PC-9 (cell line): ENCODE measurements at regions not wholly inside any gene's neighbourhood (a gene's known extent, or its start where the extent isn't known, plus 50 kb on each side); places are given as distances from the start of the nearest gene placed in this dataset.

Source experiments
- BruUV-seq: library from RNA; stranded (reverse); fragments of 400-500 nt; replicated peaks from 2 replicates; lab custom pipeline; 2021; lab: Mats Ljungman, UMichigan
- CTCF ChIA-PET: fragments of 300-600 bp; sonication (Branson Sonifier 250); formaldehyde crosslinking; loops from one replicate; lab custom pipeline; 2022; ENCODE audit warnings: antibody characterized with exemption; lab: Charles Lee
- POLR2A ChIA-PET: fragments of 300-600 bp; sonication (Branson Sonifier 250); formaldehyde crosslinking; loops from one replicate; lab custom pipeline; 2022; ENCODE audit warnings: antibody characterized with exemption; ENCODE audit not compliant: unreplicated experiment; lab: Charles Lee
- DNase-seq, 2 experiments: peaks; one replicate each; pipeline versions ENCODE4 v3.0.0 to v3.0.0-alpha.2; 2015 to 2022; ENCODE audit warnings: mixed read lengths in 1 of 2
- H2AFZ ChIP-seq: fragments of 200-600 bp; sonication (generic); 2 replicates; pipeline ENCODE4 v1.8.1; 2017; ENCODE audit warnings: antibody characterized with exemption
- H3F3A ChIP-seq: fragments of 200-600 bp; sonication (generic); 2 replicates; pipeline ENCODE4 v1.8.1; 2017; ENCODE audit warnings: antibody characterized with exemption, mild to moderate bottlenecking, low read depth; ENCODE audit not compliant: insufficient read depth
- H3K27ac ChIP-seq: fragments of 200-600 bp; sonication (generic); 2 replicates; pipeline ENCODE4 v1.6.1; 2016; ENCODE audit warnings: mixed run types
- H3K27me3 ChIP-seq: fragments of 200-600 bp; sonication (generic); 2 replicates; pipeline ENCODE4 v1.6.1; 2016; ENCODE audit warnings: low read depth, mixed run types; ENCODE audit not compliant: insufficient read depth
- H3K36me3 ChIP-seq: fragments of 200-600 bp; sonication (generic); 2 replicates; pipeline ENCODE4 v1.6.1; 2016; ENCODE audit warnings: low read depth, mixed run types
- H3K4me1 ChIP-seq: fragments of 200-600 bp; sonication (generic); replicated peaks from 2 replicates; pipeline ENCODE4 v1.6.1; 2016; ENCODE audit warnings: mixed run types; ENCODE audit not compliant: insufficient read depth
- H3K4me2 ChIP-seq: fragments of 200-600 bp; sonication (generic); 2 replicates; pipeline ENCODE4 v1.6.1; 2017; ENCODE audit warnings: mixed run types
- H3K4me3 ChIP-seq: fragments of 200-600 bp; sonication (generic); 2 replicates; pipeline ENCODE4 v1.6.1; 2016; ENCODE audit warnings: mixed run types
- H3K79me2 ChIP-seq: fragments of 200-600 bp; sonication (generic); 2 replicates; pipeline ENCODE4 v1.6.1; 2017; ENCODE audit warnings: low read depth, mixed run types
- H3K9me2 ChIP-seq: fragments of 200-600 bp; sonication (generic); 2 replicates; pipeline ENCODE4 v1.8.1; 2017; ENCODE audit warnings: mild to moderate bottlenecking; ENCODE audit not compliant: insufficient read depth
- H3K9me3 ChIP-seq: fragments of 200-600 bp; sonication (generic); 2 replicates; pipeline ENCODE4 v1.8.1; 2016; ENCODE audit warnings: low read depth; ENCODE audit not compliant: insufficient read depth
- H4K20me1 ChIP-seq: fragments of 200-600 bp; sonication (generic); 2 replicates; pipeline ENCODE4 v1.8.1; 2017; ENCODE audit not compliant: insufficient read depth
- EZH2 ChIP-seq: fragments of 200-600 bp; sonication (generic); IDR thresholded peaks from 2 replicates; pipeline ENCODE4 v1.8.0; 2017; ENCODE audit warnings: antibody characterized with exemption, low read depth
- intact Hi-C: fragments of 100-400 bp; cut with micrococcal nuclease; formaldehyde crosslinking; loops from one replicate; pipeline ENCODE4 v1.10.0; 2022; ENCODE audit not compliant: unreplicated experiment
- TF ChIP-seq, protein P1 (sequence below): fragments of 200-600 bp; sonication (generic); conservative IDR thresholded peaks from 2 replicates; pipeline ENCODE4 v1.6.1; 2017; ENCODE audit warnings: mixed run types, antibody characterized with exemption, mild to moderate bottlenecking, moderate library complexity

DNA sequence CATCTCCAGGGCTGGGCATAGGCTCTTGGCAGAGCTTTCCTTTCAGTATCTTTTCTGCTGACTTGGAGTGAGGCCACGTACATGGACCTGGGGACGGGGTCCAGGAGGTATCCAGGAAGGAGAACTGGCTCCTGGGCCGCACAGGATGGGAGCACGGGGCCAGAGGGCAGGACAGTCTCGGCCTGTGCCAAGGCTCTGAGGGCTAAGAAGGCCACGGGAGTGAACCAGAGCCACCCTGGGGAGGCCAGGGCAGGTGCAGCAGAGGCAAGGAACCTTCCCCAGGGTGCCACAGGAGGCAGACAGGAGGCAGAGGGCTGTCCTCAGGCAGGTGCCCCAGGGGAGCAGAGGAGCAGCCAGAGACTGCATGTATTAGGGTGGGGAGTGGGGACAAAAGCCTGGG is 50.3 kb downstream of the PLXNA1 start:
- H4K20me1 ChIP-seq, result no peaks in the 10 kb centered on the region
- no peak for DNase-seq
- no peak overlapping the region for H2AFZ ChIP-seq
- TF ChIP-seq, protein P1, sequence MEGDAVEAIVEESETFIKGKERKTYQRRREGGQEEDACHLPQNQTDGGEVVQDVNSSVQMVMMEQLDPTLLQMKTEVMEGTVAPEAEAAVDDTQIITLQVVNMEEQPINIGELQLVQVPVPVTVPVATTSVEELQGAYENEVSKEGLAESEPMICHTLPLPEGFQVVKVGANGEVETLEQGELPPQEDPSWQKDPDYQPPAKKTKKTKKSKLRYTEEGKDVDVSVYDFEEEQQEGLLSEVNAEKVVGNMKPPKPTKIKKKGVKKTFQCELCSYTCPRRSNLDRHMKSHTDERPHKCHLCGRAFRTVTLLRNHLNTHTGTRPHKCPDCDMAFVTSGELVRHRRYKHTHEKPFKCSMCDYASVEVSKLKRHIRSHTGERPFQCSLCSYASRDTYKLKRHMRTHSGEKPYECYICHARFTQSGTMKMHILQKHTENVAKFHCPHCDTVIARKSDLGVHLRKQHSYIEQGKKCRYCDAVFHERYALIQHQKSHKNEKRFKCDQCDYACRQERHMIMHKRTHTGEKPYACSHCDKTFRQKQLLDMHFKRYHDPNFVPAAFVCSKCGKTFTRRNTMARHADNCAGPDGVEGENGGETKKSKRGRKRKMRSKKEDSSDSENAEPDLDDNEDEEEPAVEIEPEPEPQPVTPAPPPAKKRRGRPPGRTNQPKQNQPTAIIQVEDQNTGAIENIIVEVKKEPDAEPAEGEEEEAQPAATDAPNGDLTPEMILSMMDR, result no peak
- TF ChIP-seq EZH2, result no peak
- H3F3A ChIP-seq, result peaks cover 5% of the 10 kb centered on the region; the same call in 1 of the 2 replicates
- ChIA-PET CTCF (interaction anchor here (1.0 kb wide), 1 partner anchor 271 kb away, joined by 16 read pairs; no protein-coding TSS in a partner anchor), POLR2A (no interaction called here)
- H3K4me1 ChIP-seq, result peaks cover 15% of the 10 kb centered on the region
- no peaks in the 10 kb centered on the region for H3K9me2 ChIP-seq
- H3K36me3 ChIP-seq, result no peaks in the 10 kb centered on the region
- H3K27ac ChIP-seq, result no peak overlapping the region
- H3K27me3 ChIP-seq, result no peaks in the 10 kb centered on the region
- H3K4me3 ChIP-seq, result no peak overlapping the region
- H3K4me2 ChIP-seq, result no peak overlapping the region
- H3K79me2 ChIP-seq, result no peaks in the 10 kb centered on the region
- BruUV-seq, result no TSS peak
- intact Hi-C loops, result no loop called here
- H3K9me3 ChIP-seq, result no peaks in the 10 kb centered on the region

- no TSS peak for BruUV-seq
- H3K4me1 ChIP-seq, result peaks cover 15% of the 10 kb centered on the region
- no peaks in the 10 kb centered on the region for H3K36me3 ChIP-seq
- no peak for DNase-seq
- ChIA-PET POLR2A (interaction anchor here (0.8 kb wide), 1 partner anchor 40 kb away, joined by 7 read pairs; no protein-coding TSS in a partner anchor), CTCF (no interaction called here)
- H2AFZ ChIP-seq, result no peak overlapping the region
- H3K4me3 ChIP-seq, result no peak overlapping the region
- H3K27ac ChIP-seq, result no peak overlapping the region
- intact Hi-C loops, result no loop called here
- H4K20me1 ChIP-seq, result no peaks in the 10 kb centered on the region
- no peaks in the 10 kb centered on the region for H3K9me2 ChIP-seq
- H3K9me3 ChIP-seq, result no peaks in the 10 kb centered on the region
- H3K27me3 ChIP-seq, result no peaks in the 10 kb centered on the region
- H3F3A ChIP-seq, result peaks cover 5% of the 10 kb centered on the region; the same call in 1 of the 2 replicates
- H3K4me2 ChIP-seq, result no peak overlapping the region
- no peak for TF ChIP-seq EZH2
- TF ChIP-seq, protein P1, result no peak
- H3K79me2 ChIP-seq, result no peaks in the 10 kb centered on the region
These were observed 50.9 kb downstream of the PLXNA1 start for GRCh38 chr3:127033786-127034185.

- TF ChIP-seq EZH2, result no peak
- TF ChIP-seq, protein P1, result no peak
- Histone ChIP-seq H3K9me3 (no peaks in the 10 kb centered on the region), H3K9me2 (no peaks in the 10 kb centered on the region), H3K4me1 (peaks cover 15% of the 10 kb centered on the region), H3K79me2 (no peaks in the 10 kb centered on the region), H4K20me1 (no peaks in the 10 kb centered on the region), H3K27me3 (no peaks in the 10 kb centered on the region), H3K4me3 (no peak overlapping the region), H3K4me2 (no peak overlapping the region), H3F3A (peaks cover 5% of the 10 kb centered on the region; the same call in 1 of the 2 replicates), H2AFZ (no peak overlapping the region), H3K36me3 (no peaks in the 10 kb centered on the region), H3K27ac (no peak overlapping the region)
- ChIA-PET CTCF (interaction anchor here (0.7 kb wide), 1 partner anchor 103 kb away, joined by 3 read pairs; no protein-coding TSS in a partner anchor), POLR2A (interaction anchor here (0.8 kb wide), 1 partner anchor 40 kb away, joined by 7 read pairs; no protein-coding TSS in a partner anchor)
- intact Hi-C loops, result no loop called here
- DNase-seq, result no peak
- no TSS peak for BruUV-seq
These were observed 51.5 kb downstream of the PLXNA1 start for GRCh38 chr3:127034195-127034989.
